Loucy (cell line): ENCODE measurements at regions not wholly inside any gene's neighbourhood (a gene's known extent, or its start where the extent isn't known, plus 50 kb on each side); places are given as distances from the start of the nearest gene placed in this dataset.

Experiments
- H2AFZ ChIP-seq: fragments of 200-600 bp; sonication (generic); 2 replicates; pipeline ENCODE4 v1.6.0; 2016; ENCODE audit warnings: antibody characterized with exemption, mild to moderate bottlenecking, low read length, moderate library complexity
- H3F3A ChIP-seq: fragments of 200-600 bp; 2 replicates; pipeline ENCODE4 v1.6.0; 2016; ENCODE audit warnings: antibody characterized with exemption, low read depth, mild to moderate bottlenecking
- H3K27me3 ChIP-seq: fragments of 200-600 bp; sonication (generic); 2 replicates; pipeline ENCODE4 v1.6.1; 2014; ENCODE audit warnings: low read length, mild to moderate bottlenecking; ENCODE audit not compliant: insufficient read depth, poor library complexity, severe bottlenecking
- H3K36me3 ChIP-seq: fragments of 200-600 bp; sonication (generic); 2 replicates; pipeline ENCODE4 v1.6.1; 2016; ENCODE audit warnings: low read length; ENCODE audit not compliant: insufficient read depth
- H3K4me1 ChIP-seq: fragments of 200-600 bp; sonication (generic); 2 replicates; pipeline ENCODE4 v1.5.1; 2014; ENCODE audit warnings: low read length, mild to moderate bottlenecking; ENCODE audit not compliant: insufficient read depth, poor library complexity, severe bottlenecking
- H3K4me2 ChIP-seq: fragments of 200-600 bp; sonication (generic); 2 replicates; pipeline ENCODE4 v1.6.0; 2014; ENCODE audit warnings: antibody characterized with exemption, low read length, low read depth, mild to moderate bottlenecking; ENCODE audit not compliant: poor library complexity, severe bottlenecking
- H3K4me3 ChIP-seq: fragments of 200-600 bp; sonication (generic); 2 replicates; pipeline ENCODE4 v1.5.1; 2014; ENCODE audit warnings: low read length, mild to moderate bottlenecking, mixed read lengths; ENCODE audit not compliant: poor library complexity, severe bottlenecking
- H3K79me2 ChIP-seq: fragments of 200-600 bp; sonication (generic); 2 replicates; pipeline ENCODE4 v1.6.1; 2014; ENCODE audit warnings: low read length; ENCODE audit not compliant: insufficient read depth
- H3K9ac ChIP-seq: fragments of 200-600 bp; sonication (generic); 2 replicates; pipeline ENCODE4 v1.6.0; 2014; ENCODE audit warnings: mild to moderate bottlenecking, low read depth, low read length, moderate library complexity; ENCODE audit not compliant: poor library complexity, severe bottlenecking
- H3K9me2 ChIP-seq: fragments of 200-600 bp; sonication (generic); replicated peaks from 2 replicates; pipeline ENCODE4 v1.6.1; 2016; ENCODE audit warnings: low read depth, low read length, mixed read lengths
- H3K9me3 ChIP-seq: fragments of 200-600 bp; sonication (generic); 2 replicates; pipeline ENCODE4 v1.6.1; 2014; ENCODE audit warnings: mild to moderate bottlenecking, antibody characterized with exemption, low read length, low read depth; ENCODE audit not compliant: insufficient read depth
- H4K20me1 ChIP-seq: fragments of 200-600 bp; sonication (generic); 2 replicates; pipeline ENCODE4 v1.6.0; 2014; ENCODE audit warnings: antibody characterized with exemption, low read length, mild to moderate bottlenecking; ENCODE audit not compliant: insufficient read depth, poor library complexity, severe bottlenecking
- EZH2phosphoT487 ChIP-seq: fragments of 200-600 bp; IDR thresholded peaks from 2 replicates; pipeline ENCODE4 v1.6.1; 2018; ENCODE audit warnings: antibody characterized with exemption, mild to moderate bottlenecking, moderate library complexity, borderline replicate concordance
- TF ChIP-seq, protein P1 (sequence below): fragments of 200-600 bp; sonication (generic); conservative IDR thresholded peaks from 2 replicates; pipeline ENCODE4 v1.5.1; 2014; ENCODE audit warnings: mild to moderate bottlenecking, antibody characterized with exemption, low read length

- Histone ChIP-seq H3K4me1 (no peaks in the 10 kb centered on the region), H3K4me2 (no peak overlapping the region), H3K9ac (no peak overlapping the region), H3K79me2 (no peaks in the 10 kb centered on the region), H3K4me3 (no peak overlapping the region), H3K9me2 (no peaks in the 10 kb centered on the region), H4K20me1 (no peaks in the 10 kb centered on the region), H3K36me3 (no peaks in the 10 kb centered on the region), H3F3A (no peaks in the 10 kb centered on the region), H3K9me3 (no peaks in the 10 kb centered on the region), H2AFZ (no peak overlapping the region), H3K27me3 (no peaks in the 10 kb centered on the region)
- no peak for TF ChIP-seq EZH2phosphoT487
- TF ChIP-seq, protein P1, sequence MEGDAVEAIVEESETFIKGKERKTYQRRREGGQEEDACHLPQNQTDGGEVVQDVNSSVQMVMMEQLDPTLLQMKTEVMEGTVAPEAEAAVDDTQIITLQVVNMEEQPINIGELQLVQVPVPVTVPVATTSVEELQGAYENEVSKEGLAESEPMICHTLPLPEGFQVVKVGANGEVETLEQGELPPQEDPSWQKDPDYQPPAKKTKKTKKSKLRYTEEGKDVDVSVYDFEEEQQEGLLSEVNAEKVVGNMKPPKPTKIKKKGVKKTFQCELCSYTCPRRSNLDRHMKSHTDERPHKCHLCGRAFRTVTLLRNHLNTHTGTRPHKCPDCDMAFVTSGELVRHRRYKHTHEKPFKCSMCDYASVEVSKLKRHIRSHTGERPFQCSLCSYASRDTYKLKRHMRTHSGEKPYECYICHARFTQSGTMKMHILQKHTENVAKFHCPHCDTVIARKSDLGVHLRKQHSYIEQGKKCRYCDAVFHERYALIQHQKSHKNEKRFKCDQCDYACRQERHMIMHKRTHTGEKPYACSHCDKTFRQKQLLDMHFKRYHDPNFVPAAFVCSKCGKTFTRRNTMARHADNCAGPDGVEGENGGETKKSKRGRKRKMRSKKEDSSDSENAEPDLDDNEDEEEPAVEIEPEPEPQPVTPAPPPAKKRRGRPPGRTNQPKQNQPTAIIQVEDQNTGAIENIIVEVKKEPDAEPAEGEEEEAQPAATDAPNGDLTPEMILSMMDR, result no peak
These were observed 277.9 kb upstream of the THSD7B start for GRCh38 chr2:136487421-136487820.

GRCh38 chr2:136486115-136486514 is 279.2 kb upstream of the THSD7B start:
- Histone ChIP-seq H3K79me2 (no peaks in the 10 kb centered on the region), H3K9me3 (no peaks in the 10 kb centered on the region), H3K4me1 (no peaks in the 10 kb centered on the region), H3K9ac (no peak overlapping the region), H3K9me2 (no peaks in the 10 kb centered on the region), H3K4me2 (no peak overlapping the region), H3F3A (no peaks in the 10 kb centered on the region), H3K4me3 (no peak overlapping the region), H3K36me3 (no peaks in the 10 kb centered on the region), H2AFZ (no peak overlapping the region), H4K20me1 (no peaks in the 10 kb centered on the region), H3K27me3 (no peaks in the 10 kb centered on the region)
- TF ChIP-seq, protein P1, result no peak
- no peak for TF ChIP-seq EZH2phosphoT487

DNA sequence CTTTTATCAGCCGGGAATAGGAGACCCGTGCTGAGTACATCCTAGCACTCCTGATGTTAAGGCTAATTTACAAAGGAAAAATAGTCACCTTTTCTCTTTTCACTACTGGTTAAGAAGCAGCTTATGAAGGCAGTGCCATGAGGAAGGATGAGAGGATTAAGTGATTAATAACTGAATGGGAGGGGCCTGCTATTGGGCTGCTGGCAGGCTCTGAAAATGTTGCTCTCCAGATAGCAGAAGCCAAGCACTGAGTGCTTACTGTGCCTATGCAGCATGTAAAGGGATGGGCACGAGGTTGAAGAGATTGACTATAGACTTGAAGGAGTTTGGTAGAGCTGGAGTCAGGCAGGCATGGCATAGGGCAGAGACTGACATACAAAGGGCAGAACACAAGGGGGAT is 282.4 kb upstream of the THSD7B start:
- Histone ChIP-seq H3K27me3 (no peaks in the 10 kb centered on the region), H4K20me1 (no peaks in the 10 kb centered on the region), H3K9me2 (0 out of 2 replicates have a peak, but pooled peaks cover 3% of the 10 kb centered on the region), H3F3A (no peaks in the 10 kb centered on the region), H3K4me3 (no peak overlapping the region), H3K9me3 (no peaks in the 10 kb centered on the region), H3K79me2 (no peaks in the 10 kb centered on the region), H3K9ac (no peak overlapping the region), H3K4me2 (no peak overlapping the region), H2AFZ (no peak overlapping the region), H3K4me1 (no peaks in the 10 kb centered on the region), H3K36me3 (no peaks in the 10 kb centered on the region)
- no peak for TF ChIP-seq EZH2phosphoT487
- TF ChIP-seq, protein P1, result no peak
